TTC549 (cell line): ENCODE measurements at regions not wholly inside any gene's neighbourhood (a gene's known extent, or its start where the extent isn't known, plus 50 kb on each side); places are given as distances from the start of the nearest gene placed in this dataset.

Experiments used
- FAIRE-seq: peaks from 2 replicates; lab custom pipeline; 2012; peaks lifted over from hg19 to GRCh38; lab: Jason Lieb, UNC

DNA sequence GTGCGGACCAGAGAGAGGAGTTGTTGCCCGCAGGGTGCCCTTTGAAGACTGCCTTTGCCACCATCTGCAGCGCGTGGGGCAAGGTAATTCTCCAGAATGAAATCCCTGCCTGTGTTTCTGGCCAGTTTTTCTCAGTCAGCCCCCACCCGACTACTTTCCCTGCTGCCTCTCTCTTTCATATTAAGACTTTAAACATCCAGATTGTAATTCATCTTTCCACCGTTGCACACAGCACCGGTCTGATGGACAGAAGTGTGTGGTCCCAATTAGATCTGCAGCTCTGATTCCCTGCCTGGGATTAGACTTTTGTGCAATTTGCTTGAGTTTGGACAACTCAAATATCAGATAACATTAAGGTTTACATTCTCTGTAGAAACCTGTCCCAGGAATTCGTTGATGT, 489.0 kb downstream of the QKI start:
- no peak for FAIRE-seq

DNA sequence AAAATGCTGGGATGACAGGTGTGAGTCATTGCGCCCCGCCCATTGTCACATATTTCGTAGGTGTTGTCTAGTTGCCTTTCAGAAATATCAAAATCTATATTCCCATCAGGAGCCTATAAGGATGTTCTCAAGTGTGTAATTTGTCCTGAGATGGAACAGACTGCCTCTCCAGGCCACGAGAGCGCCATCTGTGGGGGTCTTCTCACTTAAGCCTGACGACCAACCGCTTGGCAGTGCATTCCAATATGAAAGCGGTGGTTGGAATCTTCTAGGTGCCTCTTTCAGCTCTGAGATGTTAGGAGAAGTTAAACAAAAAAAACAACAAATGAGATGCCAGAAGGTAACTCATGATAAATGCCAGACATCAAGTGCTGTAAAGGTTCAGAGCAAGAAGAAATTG, 488.5 kb downstream of the QKI start:
- no peak for FAIRE-seq

DNA sequence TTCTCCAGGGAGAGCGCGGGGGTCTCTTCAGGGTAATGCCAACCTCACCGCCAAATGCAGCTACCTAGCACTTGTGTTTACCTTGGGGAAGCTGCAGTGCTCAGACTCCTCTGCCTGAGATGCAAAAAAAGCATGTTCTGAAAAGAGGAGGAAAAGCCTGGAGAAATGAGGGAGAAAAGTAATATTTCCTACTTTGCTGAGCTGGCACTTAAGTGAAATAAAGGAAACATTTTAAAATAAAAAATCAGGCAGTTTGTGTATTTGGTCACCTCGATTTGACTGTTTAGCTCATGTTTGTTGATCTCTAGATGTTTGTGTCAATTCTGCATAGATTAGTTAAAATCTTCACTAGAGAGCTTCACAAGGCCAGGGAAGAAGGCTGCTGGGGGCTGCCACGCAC, 487.2 kb downstream of the QKI start:
- no peak for FAIRE-seq

DNA sequence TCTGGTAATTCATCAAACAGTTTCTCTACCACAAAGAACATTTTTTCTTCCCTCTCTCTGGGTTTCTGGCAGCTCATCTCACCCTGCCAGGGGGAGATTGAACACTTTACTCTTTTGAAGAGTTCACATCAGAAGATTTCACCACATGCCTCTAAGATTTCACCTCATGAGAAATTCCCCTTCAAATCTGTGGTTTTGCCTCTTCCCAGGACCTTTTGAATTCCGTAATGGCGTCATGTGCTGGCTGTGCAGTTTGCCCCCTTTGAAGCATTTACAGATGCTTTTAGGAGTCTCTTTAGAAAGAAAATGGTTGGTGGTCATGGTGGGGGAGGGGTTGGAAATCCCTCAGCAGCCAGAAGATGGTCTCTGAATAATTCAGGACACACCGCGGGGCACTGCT, 486.1 kb downstream of the QKI start:
- FAIRE-seq, result no peak

DNA sequence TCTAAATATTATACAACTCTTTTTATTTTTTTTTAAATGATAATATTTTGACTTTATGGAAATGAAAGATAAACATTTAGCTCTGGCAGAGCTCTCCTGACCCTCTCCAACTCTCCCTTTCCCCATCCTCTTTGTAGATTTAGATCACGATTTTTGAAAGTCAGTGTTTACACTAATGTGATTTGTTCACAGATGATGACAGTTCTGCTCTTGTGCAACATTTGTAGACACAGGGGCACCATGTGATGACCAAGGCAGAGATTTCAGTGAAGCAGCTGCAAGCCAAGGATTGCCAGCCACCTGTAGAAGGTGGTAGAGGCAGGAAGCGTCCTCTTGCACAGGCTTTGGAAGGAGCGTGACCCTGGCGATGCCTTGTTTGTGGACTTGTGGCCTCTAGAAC, 483.2 kb downstream of the QKI start:
- no peak for FAIRE-seq

DNA sequence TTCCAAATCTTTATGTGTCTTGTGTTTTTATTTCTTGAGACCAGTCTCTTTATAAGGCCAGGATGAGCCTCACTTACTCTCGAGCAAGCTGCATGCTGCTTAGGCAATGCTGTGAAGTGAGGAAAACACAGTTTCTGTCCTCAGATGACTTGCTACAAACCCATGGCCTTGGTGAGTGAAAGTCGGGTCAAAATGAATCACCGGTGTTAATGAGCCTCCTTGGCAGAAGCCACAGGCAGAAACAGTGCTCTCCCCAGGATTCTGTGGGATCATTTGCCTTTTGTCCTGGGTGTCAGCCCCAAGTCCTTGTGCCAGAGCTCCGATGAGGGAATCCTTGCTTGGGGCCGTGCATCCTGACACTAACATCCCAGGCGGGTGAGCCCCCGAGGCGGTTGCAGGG, 482.5 kb downstream of the QKI start:
- FAIRE-seq, result no peak

DNA sequence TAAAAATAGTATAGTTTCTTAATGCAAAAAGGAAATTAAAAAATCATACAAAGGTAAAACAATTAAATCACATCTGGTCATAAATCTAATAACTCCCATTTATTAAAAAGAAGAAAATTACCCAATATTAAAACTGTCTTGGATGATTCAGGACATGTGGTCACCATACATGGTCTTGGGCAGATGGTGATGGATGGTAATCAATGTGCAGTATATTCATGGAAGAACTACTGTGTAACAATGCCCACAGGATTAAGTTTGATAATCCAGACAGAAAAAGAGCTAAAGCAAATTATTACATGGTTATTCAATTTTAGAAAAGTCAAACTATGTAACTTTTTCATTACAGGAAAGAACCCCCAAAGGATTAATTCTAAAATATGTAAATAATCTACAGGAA, 480.6 kb downstream of the QKI start:
- FAIRE-seq, result no peak

DNA sequence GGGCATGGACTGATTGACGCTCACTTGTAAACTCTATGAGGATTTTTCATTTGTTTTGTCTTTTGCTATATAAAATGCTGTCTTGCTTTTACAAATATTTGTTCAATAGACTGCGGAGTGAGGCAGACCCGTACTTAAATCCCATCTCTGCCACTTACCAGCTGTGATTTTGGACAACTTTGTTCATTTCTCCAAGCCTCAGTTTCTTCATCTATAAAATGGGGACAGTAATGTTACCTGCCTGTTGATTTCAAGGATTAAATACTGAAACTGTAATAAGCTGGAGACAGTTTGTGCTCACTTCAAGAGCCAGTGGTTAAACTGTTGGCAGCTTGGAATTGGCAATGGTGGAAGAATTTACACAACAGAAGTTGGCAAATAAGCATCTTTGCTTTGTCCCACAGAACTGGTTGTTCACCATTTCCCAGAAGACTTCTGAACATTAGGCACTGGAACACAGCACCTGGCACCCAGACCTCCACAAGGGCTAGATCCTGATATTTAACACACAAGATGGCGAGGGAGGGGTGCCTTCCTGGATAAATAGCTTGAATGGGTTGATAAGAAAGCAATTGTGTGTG, 479.2 kb downstream of the QKI start:
- no peak for FAIRE-seq

DNA sequence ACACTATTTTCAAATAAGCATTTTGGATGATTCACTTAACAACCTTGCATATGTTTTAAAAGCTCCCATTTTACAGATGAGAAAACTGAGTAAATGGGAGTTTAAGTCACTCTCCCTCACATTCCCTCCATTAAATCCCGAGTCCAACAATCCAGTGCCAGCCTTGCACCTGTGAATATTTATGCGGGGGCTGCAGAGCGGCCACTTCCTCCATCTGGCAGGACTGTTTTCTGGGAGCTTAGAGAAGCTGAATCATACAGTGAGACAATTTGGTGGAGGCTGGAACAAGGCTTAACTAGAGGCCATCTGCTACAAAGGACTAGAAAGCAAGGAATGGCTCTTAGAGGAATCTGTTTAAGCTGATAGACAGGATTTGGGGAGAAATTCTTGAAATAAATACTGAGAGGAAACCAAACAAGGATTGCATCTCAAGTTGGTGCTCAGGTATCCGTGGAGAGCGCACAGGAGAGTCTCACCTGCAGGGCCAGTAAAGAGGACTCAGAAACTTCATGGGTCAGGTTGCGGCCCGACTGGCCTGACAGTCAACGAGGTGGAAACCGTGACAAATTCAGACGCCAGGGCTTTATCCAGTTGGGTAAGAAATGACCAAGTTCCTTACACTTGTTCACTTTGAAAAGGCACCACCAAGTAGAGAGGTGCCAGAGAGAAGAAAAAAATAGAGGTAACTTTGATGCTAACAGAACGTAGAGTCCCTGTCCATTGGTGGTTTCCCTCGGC, 478.5 kb downstream of the QKI start:
- FAIRE-seq, result no peak

DNA sequence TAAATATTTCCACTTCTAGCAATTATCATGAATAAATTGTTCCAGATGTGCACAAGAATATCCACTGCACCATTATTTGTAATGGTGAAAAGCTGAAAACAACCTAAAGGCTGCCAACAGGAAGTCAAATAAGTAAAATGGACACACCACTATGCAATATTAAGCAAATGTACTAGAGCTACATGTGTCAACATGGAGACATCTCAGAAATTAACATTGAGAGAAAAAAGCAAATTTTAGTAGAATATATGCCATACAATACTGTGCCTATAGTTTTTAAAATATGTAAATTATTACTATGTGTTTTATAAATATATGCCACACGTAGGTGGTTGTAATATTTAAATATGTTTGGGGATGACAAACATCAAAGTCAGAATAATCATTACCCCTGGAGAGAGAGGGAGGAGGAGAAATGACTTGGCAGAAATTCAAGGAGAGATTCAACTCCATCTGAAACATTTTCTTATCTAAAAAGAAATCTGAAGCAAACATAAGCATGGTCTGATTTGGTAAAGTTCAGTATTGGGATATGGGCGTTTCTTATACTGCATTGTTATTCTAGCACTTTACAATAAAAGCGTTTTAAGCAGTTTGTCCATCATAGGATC, 475.5 kb downstream of the QKI start:
- FAIRE-seq, result no peak

DNA sequence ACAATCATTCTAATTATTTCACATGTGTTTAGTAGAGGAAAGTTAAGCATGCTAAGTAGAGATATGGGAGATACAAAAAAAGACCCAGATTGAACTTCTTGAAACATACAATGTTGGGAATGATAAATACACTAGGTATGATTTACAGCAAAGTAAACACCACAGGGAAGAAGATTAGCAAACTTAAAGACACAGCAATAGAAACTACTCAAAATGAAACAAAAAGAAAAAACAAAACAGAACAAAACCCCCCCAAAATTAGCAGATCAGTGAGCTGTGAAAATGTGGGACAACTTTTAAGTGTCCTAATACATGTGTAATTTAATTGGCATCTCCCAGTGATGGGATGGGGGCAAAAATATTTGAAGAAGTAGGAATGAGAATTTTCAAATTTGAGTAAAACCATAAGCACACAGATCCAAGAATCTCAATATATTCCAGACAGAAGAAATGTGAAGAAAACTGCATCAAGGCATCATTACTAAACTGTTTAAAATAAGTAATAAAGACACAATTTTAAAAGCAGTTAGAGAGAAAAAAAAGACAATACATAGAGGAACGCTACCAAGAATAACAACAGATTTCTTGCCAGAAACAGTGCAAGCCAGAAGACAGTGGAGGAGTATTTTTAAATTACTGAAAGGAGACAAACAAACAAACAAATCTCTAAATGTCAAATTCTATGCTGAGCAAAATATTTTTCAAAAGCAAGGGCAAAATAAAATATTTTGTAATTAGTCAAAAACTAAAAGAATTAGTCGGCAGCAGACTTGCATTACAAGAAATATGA, 473.7 kb downstream of the QKI start:
- no peak for FAIRE-seq

DNA sequence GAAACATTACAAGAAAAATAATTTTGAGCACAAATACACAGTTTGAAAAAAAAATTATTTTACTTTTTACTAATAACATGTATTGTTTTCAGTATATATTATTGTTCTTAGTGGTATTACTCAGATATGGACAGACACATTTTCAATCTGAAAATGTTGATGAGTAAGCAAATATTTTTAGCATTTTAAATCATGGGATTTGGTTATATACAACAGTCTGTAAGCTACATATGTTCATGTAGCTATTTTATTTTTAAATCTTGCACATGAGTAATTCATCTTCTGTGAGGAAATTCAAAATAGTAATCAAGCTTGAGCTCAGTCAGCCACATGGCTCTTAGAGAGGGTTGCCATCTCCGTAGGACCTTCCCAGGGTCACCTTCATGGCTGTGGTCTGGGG, 471.9 kb downstream of the QKI start:
- no peak for FAIRE-seq

DNA sequence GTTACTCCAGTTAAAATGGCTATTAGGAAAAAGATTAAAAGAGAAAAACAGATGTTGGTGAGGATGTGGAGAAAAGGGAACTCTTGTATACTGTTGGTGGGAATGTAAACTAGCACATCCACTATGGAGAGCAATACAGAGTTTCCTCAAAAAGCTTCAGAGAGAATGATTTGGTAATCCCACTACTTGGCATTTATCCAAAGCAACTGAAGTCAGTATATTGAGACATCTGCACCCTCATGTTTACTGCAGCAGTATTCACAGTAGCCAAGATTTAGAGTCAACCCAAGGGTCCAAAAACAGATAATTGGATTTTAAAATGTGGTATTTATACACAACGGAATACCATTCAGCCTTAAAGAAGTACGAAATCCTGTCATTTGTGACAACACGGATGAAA, 469.5 kb downstream of the QKI start:
- FAIRE-seq, result no peak

DNA sequence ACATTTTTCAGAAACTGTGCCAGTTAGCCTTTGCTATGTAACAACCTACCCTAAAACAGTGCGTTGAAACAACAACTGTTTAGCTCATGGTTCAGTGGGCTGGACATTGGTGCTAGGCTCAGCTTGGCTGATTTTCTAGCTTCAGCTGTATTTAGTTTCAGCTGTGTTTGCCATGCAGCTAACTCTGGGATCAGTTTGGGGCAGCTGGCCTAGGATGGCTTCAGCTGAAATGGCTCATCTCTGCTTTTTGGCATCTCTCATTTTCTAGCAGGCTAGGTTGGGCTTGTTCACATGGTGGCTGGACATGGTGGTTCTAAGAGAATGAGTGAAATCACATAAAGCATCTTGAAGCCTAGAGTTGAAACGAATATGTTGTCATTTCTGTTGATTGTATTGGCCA, 464.2 kb downstream of the QKI start:
- FAIRE-seq, result no peak

DNA sequence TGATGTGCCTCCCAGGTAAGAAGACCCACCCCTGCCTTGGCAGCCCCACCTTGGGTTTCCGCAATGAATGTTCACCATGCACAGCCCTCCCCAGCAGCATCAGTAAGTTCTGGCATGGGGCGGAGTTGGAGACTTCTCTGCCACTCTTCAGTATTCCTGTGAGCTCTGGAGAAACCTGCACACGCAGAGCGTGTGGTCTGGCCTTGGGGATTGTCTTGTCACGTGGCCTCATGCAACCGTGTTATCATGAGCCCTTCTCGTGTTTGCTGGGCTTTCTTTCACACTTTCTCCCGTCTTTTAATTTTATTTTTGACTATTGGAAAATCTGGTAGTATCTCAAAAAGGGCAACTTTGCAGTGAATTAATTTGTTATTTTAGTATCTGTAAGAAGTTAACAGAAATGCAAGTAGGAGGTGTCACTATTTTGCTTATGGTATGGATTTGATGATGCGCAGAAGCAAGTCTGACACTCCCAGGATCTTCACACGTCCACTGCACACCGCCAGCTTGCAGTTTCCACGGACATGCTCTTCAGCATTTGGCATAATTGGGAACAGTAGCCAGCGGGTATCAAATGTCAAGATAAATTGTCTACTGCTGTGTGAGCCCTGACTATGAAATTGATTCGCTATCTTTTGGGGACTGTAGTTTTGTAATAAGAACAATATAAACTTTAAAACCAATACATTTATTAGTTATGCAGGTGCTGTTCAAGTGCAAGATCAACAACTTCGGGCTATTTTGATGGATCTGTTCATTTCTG, 463.5 kb downstream of the QKI start:
- FAIRE-seq, result no peak

DNA sequence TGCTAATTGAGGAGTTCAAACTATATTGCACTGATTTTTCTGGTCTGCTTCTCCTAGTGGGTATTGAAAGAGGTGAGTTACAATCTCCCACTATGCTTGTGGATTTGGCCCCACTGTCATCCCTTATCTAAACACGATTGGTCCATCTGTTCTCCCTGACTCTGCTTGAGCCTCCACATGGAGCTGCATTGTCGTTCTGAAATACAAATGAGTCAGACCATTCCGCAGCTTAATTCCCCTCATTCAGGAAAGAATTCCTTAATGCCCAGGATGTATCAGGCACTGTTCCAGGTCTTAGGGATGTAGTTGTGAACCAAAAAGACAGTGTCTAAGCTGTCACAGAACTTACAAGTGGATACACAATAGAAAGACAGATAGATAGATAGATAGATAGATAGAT, 461.9 kb downstream of the QKI start:
- no peak for FAIRE-seq

DNA sequence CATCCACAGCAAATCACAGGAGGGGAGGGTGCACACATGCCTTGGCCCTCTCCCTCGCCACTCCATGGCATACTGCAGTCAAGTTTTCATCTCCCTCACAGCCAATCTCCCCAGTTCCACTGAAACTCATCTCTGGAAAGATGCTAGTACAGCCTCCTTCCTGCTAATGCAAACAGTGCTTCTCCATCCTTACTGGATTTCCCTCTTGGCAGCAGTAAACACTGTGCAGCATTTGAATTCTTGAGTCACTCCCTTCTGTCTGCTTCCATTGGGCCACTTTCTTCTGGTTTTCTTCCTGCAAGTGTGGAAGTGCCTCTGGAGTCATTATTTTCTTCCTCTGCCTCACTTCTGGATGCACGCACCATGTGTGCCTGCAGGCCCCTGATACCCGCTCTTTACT, 460.3 kb downstream of the QKI start:
- no peak for FAIRE-seq

DNA sequence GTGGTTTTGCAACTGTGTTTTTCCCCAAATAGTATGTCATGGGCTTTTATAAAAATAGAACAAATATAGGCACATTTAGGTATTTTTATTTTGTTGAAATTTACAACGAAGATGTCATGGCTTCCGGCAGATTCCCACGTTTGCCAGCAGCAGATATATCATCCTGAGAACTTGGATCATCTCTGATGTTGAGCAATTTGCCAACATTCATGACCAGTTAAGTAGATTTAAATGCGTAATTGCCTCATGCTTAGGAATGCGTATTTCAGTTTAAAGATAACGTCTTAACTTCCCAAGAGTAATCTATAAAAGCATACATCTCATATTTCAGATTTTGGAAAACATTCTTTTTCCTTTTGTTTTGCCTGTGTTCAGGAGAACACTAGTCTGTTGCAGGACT, 457.8 kb downstream of the QKI start:
- no peak for FAIRE-seq

DNA sequence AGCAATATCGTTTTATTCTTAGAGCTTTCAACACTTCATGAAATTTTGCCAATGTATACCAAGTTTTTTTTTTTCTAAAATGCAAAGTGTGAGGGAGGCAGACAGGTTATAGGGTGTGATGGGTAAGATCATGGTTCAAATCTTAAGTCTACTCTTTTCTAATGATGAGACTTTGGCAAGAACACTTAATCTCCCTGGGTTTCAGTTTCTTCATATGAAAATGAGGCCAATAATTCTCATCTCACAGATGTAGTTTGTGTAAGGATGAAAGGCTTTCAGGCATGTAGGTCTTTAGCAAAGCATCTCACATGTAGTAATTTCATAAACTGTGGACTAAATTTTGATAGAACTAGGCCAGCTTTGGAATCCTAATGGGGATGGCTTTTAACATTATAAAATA, 457.1 kb downstream of the QKI start:
- no peak for FAIRE-seq

DNA sequence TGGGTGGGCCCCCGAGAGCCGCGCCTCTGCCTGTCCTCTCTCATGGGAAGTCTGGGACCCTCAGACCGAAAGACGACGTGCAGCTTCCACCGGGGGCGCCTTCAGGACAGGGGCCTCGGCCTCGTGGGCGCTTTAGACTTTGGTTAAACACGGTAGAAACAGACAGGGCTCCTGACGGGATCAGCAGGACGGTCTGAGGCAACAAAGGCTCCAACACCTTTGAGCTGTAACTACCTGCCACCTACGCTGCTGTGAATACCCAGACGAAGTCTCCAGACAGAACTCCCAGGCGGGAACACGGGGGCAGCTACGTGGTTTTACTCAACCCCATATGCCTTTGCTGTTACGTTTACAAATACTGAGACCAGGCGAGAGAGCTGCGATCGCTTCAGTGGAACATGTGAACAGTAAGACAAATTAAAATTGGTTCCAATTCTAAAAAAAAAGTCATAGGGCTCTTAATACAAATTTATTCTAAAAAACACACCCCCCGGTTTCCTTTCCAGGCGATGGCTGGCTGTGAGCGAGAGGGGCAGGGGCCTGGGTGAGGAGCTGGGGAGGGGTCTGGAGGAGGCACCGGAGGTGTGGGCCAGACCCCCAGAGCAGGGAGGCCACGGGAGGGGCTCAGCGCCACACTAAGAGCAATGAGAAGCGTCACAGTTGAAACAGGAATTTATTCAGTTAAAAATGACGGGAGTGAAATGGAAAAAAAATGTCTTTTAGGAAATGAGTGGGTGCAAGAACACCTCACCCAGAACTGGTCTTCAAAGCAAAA, 453.2 kb downstream of the QKI start:
- no peak for FAIRE-seq

DNA sequence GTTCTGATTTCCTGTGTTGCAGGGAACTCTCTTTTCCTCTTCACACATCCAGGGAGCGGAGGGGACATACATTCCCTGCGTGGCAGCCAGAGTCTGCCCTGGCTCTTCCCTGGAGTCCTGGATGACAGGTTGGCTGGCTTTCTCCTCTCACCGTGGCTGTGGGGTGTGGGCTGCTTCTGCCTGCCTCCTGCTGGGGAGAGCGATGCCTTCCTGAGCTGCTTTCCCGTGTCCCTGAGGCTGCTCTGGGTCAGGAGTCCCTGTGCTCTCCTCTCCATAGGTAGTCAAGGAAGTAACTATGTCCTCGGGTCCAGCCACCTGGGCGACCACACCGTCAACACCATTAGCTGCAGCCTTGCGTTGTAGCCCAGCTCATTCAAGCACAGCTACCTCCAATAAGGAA, 451.7 kb downstream of the QKI start:
- FAIRE-seq, result no peak

DNA sequence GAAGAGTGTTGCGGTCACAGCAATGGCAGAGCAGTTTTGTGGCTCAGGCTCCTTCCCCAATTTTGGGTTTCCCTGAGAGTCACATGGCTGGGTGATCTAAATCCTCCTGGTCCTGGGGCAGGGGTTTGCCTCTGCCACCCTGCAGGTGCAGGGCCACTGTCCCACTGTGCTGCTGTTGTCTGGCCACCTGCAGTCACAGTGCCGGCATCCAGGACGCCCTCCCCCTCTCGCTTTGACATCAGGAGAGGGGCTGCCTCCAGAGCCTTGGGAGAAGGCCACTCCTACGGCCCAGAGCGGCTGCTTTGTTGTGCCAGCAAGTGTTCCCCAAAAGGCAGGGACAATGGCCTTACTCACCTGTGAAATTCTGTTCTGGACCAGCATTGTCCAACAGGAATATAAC, 449.0 kb downstream of the QKI start:
- no peak for FAIRE-seq
